ENCODE measurements at regions not wholly inside any gene's neighbourhood (a gene's known extent, or its start where the extent isn't known, plus 50 kb on each side); places are given as distances from the start of the nearest gene placed in this dataset.

DNA sequence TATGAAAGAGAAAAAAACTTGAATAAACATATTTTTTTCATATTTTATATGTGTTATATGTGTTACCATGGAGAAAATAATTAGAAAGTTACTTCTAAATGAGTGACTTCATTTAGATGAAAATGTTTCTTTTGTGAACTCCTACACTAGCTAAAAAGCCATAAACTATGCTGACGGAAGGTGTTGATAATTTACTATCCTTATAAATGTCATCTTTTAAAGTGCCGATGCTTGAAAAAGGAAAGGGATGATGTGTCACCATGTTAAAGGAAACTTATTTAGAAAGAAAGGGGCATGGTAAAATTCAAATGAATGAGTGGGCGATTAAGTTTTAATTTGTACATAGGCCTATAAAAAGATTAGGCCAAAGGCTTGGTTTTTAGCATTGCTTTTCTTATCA, 133.8 kb downstream of the SPRY1 start:
- Mint-ChIP-seq H3K4me3 (no peak overlapping the region), H3K4me1 (peaks cover 8% of the 10 kb centered on the region), H3K27ac (no peak overlapping the region), H3K27me3 (ENCODE audit: low read depth) (no peaks in the 10 kb centered on the region), H3K36me3 (no peaks in the 10 kb centered on the region; the same call in 1 of the 2 replicates), H3K9me3 (peaks cover 11% of the 10 kb centered on the region)
- CTCF ChIA-PET: interaction anchor here (2.1 kb wide), 1 partner anchor 34 kb away, joined by 6 read pairs; no protein-coding TSS in a partner anchor
- DNase-seq (ENCODE audit: low spot score) (no peak), ATAC-seq (no peak)
- POLR2A ChIA-PET: no interaction called here
- TF ChIP-seq CBFB (CRISPR knock-in tag; IDR thresholded peaks at IDR 0.05; ENCODE audit: low read depth): no peak
- TF ChIP-seq, protein P1, sequence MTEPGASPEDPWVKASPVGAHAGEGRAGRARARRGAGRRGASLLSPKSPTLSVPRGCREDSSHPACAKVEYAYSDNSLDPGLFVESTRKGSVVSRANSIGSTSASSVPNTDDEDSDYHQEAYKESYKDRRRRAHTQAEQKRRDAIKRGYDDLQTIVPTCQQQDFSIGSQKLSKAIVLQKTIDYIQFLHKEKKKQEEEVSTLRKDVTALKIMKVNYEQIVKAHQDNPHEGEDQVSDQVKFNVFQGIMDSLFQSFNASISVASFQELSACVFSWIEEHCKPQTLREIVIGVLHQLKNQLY (CRISPR knock-in tag; IDR thresholded peaks at IDR 0.05): no peak
- TF ChIP-seq, protein P2, sequence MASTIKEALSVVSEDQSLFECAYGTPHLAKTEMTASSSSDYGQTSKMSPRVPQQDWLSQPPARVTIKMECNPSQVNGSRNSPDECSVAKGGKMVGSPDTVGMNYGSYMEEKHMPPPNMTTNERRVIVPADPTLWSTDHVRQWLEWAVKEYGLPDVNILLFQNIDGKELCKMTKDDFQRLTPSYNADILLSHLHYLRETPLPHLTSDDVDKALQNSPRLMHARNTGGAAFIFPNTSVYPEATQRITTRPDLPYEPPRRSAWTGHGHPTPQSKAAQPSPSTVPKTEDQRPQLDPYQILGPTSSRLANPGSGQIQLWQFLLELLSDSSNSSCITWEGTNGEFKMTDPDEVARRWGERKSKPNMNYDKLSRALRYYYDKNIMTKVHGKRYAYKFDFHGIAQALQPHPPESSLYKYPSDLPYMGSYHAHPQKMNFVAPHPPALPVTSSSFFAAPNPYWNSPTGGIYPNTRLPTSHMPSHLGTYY (CRISPR knock-in tag; IDR thresholded peaks at IDR 0.05): no peak
- TF ChIP-seq SMAD3 (CRISPR knock-in tag; IDR thresholded peaks at IDR 0.05; ENCODE audit: borderline replicate concordance): no peak
- no peak for TF ChIP-seq ELF4 (CRISPR knock-in tag; IDR thresholded peaks at IDR 0.05; ENCODE audit: low read depth)
- TF ChIP-seq ZNF423 (CRISPR knock-in tag; IDR thresholded peaks at IDR 0.05): no peak
- TF ChIP-seq ZNF138 (CRISPR knock-in tag; conservative IDR thresholded peaks at IDR 0.05): no peak
- TF ChIP-seq, protein P3, sequence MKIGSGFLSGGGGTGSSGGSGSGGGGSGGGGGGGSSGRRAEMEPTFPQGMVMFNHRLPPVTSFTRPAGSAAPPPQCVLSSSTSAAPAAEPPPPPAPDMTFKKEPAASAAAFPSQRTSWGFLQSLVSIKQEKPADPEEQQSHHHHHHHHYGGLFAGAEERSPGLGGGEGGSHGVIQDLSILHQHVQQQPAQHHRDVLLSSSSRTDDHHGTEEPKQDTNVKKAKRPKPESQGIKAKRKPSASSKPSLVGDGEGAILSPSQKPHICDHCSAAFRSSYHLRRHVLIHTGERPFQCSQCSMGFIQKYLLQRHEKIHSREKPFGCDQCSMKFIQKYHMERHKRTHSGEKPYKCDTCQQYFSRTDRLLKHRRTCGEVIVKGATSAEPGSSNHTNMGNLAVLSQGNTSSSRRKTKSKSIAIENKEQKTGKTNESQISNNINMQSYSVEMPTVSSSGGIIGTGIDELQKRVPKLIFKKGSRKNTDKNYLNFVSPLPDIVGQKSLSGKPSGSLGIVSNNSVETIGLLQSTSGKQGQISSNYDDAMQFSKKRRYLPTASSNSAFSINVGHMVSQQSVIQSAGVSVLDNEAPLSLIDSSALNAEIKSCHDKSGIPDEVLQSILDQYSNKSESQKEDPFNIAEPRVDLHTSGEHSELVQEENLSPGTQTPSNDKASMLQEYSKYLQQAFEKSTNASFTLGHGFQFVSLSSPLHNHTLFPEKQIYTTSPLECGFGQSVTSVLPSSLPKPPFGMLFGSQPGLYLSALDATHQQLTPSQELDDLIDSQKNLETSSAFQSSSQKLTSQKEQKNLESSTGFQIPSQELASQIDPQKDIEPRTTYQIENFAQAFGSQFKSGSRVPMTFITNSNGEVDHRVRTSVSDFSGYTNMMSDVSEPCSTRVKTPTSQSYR (CRISPR knock-in tag; IDR thresholded peaks at IDR 0.05): no peak
- TF ChIP-seq IRF2 (CRISPR knock-in tag; IDR thresholded peaks at IDR 0.05; ENCODE audit: borderline replicate concordance, low read depth): no peak
- TF ChIP-seq MYBL2 (CRISPR knock-in tag; IDR thresholded peaks at IDR 0.05): no peak
- TF ChIP-seq, protein P4, sequence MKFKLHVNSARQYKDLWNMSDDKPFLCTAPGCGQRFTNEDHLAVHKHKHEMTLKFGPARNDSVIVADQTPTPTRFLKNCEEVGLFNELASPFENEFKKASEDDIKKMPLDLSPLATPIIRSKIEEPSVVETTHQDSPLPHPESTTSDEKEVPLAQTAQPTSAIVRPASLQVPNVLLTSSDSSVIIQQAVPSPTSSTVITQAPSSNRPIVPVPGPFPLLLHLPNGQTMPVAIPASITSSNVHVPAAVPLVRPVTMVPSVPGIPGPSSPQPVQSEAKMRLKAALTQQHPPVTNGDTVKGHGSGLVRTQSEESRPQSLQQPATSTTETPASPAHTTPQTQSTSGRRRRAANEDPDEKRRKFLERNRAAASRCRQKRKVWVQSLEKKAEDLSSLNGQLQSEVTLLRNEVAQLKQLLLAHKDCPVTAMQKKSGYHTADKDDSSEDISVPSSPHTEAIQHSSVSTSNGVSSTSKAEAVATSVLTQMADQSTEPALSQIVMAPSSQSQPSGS (CRISPR knock-in tag; IDR thresholded peaks at IDR 0.05; ENCODE audit: borderline replicate concordance, low read depth): no peak
- TF ChIP-seq EMX1 (CRISPR knock-in tag; IDR thresholded peaks at IDR 0.05): no peak
- TF ChIP-seq ATF1 (CRISPR knock-in tag; IDR thresholded peaks at IDR 0.05): no peak
- no peak for TF ChIP-seq ZNF416 (CRISPR knock-in tag; IDR thresholded peaks at IDR 0.05)
- TF ChIP-seq, protein P5, sequence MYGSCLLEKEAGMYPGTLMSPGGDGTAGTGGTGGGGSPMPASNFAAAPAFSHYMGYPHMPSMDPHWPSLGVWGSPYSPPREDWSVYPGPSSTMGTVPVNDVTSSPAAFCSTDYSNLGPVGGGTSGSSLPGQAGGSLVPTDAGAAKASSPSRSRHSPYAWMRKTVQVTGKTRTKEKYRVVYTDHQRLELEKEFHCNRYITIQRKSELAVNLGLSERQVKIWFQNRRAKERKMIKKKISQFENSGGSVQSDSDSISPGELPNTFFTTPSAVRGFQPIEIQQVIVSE (CRISPR knock-in tag; IDR thresholded peaks at IDR 0.05; ENCODE audit: borderline replicate concordance): no peak
- TF ChIP-seq, protein P6, sequence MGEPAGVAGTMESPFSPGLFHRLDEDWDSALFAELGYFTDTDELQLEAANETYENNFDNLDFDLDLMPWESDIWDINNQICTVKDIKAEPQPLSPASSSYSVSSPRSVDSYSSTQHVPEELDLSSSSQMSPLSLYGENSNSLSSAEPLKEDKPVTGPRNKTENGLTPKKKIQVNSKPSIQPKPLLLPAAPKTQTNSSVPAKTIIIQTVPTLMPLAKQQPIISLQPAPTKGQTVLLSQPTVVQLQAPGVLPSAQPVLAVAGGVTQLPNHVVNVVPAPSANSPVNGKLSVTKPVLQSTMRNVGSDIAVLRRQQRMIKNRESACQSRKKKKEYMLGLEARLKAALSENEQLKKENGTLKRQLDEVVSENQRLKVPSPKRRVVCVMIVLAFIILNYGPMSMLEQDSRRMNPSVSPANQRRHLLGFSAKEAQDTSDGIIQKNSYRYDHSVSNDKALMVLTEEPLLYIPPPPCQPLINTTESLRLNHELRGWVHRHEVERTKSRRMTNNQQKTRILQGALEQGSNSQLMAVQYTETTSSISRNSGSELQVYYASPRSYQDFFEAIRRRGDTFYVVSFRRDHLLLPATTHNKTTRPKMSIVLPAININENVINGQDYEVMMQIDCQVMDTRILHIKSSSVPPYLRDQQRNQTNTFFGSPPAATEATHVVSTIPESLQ (CRISPR knock-in tag; IDR thresholded peaks at IDR 0.05): no peak
- TF ChIP-seq, protein P7, sequence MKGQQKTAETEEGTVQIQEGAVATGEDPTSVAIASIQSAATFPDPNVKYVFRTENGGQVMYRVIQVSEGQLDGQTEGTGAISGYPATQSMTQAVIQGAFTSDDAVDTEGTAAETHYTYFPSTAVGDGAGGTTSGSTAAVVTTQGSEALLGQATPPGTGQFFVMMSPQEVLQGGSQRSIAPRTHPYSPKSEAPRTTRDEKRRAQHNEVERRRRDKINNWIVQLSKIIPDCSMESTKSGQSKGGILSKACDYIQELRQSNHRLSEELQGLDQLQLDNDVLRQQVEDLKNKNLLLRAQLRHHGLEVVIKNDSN (CRISPR knock-in tag; IDR thresholded peaks at IDR 0.05): no peak
- TF ChIP-seq, protein P8, sequence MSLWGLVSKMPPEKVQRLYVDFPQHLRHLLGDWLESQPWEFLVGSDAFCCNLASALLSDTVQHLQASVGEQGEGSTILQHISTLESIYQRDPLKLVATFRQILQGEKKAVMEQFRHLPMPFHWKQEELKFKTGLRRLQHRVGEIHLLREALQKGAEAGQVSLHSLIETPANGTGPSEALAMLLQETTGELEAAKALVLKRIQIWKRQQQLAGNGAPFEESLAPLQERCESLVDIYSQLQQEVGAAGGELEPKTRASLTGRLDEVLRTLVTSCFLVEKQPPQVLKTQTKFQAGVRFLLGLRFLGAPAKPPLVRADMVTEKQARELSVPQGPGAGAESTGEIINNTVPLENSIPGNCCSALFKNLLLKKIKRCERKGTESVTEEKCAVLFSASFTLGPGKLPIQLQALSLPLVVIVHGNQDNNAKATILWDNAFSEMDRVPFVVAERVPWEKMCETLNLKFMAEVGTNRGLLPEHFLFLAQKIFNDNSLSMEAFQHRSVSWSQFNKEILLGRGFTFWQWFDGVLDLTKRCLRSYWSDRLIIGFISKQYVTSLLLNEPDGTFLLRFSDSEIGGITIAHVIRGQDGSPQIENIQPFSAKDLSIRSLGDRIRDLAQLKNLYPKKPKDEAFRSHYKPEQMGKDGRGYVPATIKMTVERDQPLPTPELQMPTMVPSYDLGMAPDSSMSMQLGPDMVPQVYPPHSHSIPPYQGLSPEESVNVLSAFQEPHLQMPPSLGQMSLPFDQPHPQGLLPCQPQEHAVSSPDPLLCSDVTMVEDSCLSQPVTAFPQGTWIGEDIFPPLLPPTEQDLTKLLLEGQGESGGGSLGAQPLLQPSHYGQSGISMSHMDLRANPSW (CRISPR knock-in tag; conservative IDR thresholded peaks at IDR 0.05; ENCODE audit: low read depth): no peak
- no peak for TF ChIP-seq TP53 (CRISPR knock-in tag; IDR thresholded peaks at IDR 0.05)
- TF ChIP-seq, protein P9, sequence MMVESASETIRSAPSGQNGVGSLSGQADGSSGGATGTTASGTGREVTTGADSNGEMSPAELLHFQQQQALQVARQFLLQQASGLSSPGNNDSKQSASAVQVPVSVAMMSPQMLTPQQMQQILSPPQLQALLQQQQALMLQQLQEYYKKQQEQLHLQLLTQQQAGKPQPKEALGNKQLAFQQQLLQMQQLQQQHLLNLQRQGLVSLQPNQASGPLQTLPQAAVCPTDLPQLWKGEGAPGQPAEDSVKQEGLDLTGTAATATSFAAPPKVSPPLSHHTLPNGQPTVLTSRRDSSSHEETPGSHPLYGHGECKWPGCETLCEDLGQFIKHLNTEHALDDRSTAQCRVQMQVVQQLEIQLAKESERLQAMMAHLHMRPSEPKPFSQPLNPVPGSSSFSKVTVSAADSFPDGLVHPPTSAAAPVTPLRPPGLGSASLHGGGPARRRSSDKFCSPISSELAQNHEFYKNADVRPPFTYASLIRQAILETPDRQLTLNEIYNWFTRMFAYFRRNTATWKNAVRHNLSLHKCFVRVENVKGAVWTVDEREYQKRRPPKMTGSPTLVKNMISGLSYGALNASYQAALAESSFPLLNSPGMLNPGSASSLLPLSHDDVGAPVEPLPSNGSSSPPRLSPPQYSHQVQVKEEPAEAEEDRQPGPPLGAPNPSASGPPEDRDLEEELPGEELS (CRISPR knock-in tag; IDR thresholded peaks at IDR 0.05): no peak

Measured in WTC11 (cell line).